HEK293 (cell line): ENCODE measurements at regions not wholly inside any gene's neighbourhood (a gene's known extent, or its start where the extent isn't known, plus 50 kb on each side); places are given as distances from the start of the nearest gene placed in this dataset.

Experiments used
- HOXA7 ChIP-seq: sonication (generic); formaldehyde crosslinking; IDR thresholded peaks from 2 replicates; pipeline ENCODE4 v1.8.1; 2022; ENCODE audit warnings: missing genetic modification reagents, borderline replicate concordance
- MZF1 ChIP-seq: fragments of 450-650 bp; formaldehyde crosslinking; IDR thresholded peaks from 2 replicates; pipeline ENCODE4 v1.5.1; 2017; ENCODE audit warnings: missing biosample characterization, missing genetic modification characterization, borderline replicate concordance
- TRIM28 ChIP-seq: IDR thresholded peaks from 2 replicates; pipeline ENCODE4 v1.6.1; 2011; ENCODE audit warnings: low read length, control low read depth, borderline replicate concordance
- ZBTB7A ChIP-seq: fragments of 450-650 bp; formaldehyde crosslinking; IDR thresholded peaks from 2 replicates; pipeline ENCODE4 v1.5.1; 2016; ENCODE audit warnings: low read depth, missing biosample characterization, missing genetic modification characterization
- ZNF114 ChIP-seq: fragments of 450-650 bp; formaldehyde crosslinking; IDR thresholded peaks from 2 replicates; pipeline ENCODE4 v1.5.0; 2017; ENCODE audit warnings: missing biosample characterization, missing genetic modification characterization
- ZNF530 ChIP-seq: fragments of 450-650 bp; formaldehyde crosslinking; IDR thresholded peaks from 2 replicates; pipeline ENCODE4 v1.5.1; 2016; ENCODE audit warnings: low read depth, missing biosample characterization, missing genetic modification characterization
- ZNF558 ChIP-seq: fragments of 450-650 bp; formaldehyde crosslinking; IDR thresholded peaks from 2 replicates; pipeline ENCODE4 v1.5.1; 2016; ENCODE audit warnings: missing biosample characterization, missing genetic modification characterization
- ZNF585B ChIP-seq: fragments of 450-650 bp; formaldehyde crosslinking; IDR thresholded peaks from 2 replicates; pipeline ENCODE4 v1.5.1; 2016; ENCODE audit warnings: missing biosample characterization, missing genetic modification characterization
- ZNF645 ChIP-seq: fragments of 450-650 bp; formaldehyde crosslinking; IDR thresholded peaks from 2 replicates; pipeline ENCODE4; 2016; ENCODE audit warnings: missing biosample characterization, missing genetic modification characterization
- ZNF670 ChIP-seq: fragments of 450-650 bp; formaldehyde crosslinking; IDR thresholded peaks from 2 replicates; pipeline ENCODE4 v1.5.1; 2016; ENCODE audit warnings: missing biosample characterization, missing genetic modification characterization, low read depth
- TF ChIP-seq, protein P1 (sequence below): fragments of 450-650 bp; formaldehyde crosslinking; IDR thresholded peaks from 2 replicates; pipeline ENCODE4 v1.5.1; 2016; ENCODE audit warnings: missing biosample characterization, missing genetic modification characterization, low read depth
- TF ChIP-seq, protein P2 (sequence below): fragments of 450-650 bp; formaldehyde crosslinking; IDR thresholded peaks from 2 replicates; pipeline ENCODE4 v1.5.1; 2016; ENCODE audit warnings: missing biosample characterization, missing genetic modification characterization
- TF ChIP-seq, protein P3 (sequence below): fragments of 450-650 bp; formaldehyde crosslinking; IDR thresholded peaks from 2 replicates; pipeline ENCODE4 v1.5.1; 2016; ENCODE audit warnings: missing biosample characterization, missing genetic modification characterization

DNA sequence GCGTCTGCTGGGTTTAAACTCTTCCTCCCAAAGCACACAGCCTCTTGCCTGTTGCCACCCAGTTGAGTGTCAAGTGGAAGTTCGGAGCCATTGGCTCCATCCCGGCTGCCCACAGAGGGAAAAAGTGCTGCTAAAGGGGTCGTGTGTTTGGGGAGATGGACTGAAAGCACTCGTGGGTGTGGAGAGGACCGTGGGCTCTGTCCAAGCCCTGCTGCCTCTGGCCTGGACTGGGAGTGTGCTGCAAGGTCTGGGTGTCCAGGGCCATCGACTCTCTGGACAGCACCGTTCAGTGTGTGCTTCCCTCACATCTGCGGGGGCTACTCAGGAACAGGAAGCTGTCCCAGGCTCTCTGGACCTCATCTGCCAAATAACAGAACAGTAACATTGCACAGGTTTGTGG is 269.3 kb downstream of the DLL1 start:
- TF ChIP-seq TRIM28, result no peak
- TF ChIP-seq ZBTB7A, result no peak
- TF ChIP-seq ZNF585B (tag by site-specific recombination), result no peak
- no peak for TF ChIP-seq ZNF114
- TF ChIP-seq HOXA7 (CRISPR knock-in tag), result no peak
- no peak for TF ChIP-seq ZNF645 (tag by site-specific recombination)
- TF ChIP-seq, protein P1, sequence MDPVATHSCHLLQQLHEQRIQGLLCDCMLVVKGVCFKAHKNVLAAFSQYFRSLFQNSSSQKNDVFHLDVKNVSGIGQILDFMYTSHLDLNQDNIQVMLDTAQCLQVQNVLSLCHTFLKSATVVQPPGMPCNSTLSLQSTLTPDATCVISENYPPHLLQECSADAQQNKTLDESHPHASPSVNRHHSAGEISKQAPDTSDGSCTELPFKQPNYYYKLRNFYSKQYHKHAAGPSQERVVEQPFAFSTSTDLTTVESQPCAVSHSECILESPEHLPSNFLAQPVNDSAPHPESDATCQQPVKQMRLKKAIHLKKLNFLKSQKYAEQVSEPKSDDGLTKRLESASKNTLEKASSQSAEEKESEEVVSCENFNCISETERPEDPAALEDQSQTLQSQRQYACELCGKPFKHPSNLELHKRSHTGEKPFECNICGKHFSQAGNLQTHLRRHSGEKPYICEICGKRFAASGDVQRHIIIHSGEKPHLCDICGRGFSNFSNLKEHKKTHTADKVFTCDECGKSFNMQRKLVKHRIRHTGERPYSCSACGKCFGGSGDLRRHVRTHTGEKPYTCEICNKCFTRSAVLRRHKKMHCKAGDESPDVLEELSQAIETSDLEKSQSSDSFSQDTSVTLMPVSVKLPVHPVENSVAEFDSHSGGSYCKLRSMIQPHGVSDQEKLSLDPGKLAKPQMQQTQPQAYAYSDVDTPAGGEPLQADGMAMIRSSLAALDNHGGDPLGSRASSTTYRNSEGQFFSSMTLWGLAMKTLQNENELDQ (tag by site-specific recombination), result no peak
- TF ChIP-seq, protein P2, sequence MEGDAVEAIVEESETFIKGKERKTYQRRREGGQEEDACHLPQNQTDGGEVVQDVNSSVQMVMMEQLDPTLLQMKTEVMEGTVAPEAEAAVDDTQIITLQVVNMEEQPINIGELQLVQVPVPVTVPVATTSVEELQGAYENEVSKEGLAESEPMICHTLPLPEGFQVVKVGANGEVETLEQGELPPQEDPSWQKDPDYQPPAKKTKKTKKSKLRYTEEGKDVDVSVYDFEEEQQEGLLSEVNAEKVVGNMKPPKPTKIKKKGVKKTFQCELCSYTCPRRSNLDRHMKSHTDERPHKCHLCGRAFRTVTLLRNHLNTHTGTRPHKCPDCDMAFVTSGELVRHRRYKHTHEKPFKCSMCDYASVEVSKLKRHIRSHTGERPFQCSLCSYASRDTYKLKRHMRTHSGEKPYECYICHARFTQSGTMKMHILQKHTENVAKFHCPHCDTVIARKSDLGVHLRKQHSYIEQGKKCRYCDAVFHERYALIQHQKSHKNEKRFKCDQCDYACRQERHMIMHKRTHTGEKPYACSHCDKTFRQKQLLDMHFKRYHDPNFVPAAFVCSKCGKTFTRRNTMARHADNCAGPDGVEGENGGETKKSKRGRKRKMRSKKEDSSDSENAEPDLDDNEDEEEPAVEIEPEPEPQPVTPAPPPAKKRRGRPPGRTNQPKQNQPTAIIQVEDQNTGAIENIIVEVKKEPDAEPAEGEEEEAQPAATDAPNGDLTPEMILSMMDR (tag by site-specific recombination), result no peak
- TF ChIP-seq ZNF530, result no peak
- TF ChIP-seq, protein P3, sequence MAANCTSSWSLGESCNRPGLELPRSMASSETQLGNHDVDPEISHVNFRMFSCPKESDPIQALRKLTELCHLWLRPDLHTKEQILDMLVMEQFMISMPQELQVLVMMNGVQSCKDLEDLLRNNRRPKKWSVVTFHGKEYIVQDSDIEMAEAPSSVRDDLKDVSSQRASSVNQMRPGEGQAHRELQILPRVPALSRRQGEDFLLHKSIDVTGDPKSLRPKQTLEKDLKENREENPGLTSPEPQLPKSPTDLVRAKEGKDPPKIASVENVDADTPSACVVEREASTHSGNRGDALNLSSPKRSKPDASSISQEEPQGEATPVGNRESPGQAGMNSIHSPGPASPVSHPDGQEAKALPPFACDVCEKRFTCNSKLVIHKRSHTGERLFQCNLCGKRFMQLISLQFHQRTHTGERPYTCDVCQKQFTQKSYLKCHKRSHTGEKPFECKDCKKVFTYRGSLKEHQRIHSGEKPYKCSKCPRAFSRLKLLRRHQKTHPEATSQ (tag by site-specific recombination), result no peak
- no peak for TF ChIP-seq ZNF558
- no peak for TF ChIP-seq ZNF670 (tag by site-specific recombination)
- no peak for TF ChIP-seq MZF1
